ENCODE measurements at regions not wholly inside any gene's neighbourhood (a gene's known extent, or its start where the extent isn't known, plus 50 kb on each side); places are given as distances from the start of the nearest gene placed in this dataset.
"Not testable (repeated sequence)": the region's sequence is repeated elsewhere in the genome, so short reads cannot be mapped to it uniquely, and the experiment has no call there.

DNA sequence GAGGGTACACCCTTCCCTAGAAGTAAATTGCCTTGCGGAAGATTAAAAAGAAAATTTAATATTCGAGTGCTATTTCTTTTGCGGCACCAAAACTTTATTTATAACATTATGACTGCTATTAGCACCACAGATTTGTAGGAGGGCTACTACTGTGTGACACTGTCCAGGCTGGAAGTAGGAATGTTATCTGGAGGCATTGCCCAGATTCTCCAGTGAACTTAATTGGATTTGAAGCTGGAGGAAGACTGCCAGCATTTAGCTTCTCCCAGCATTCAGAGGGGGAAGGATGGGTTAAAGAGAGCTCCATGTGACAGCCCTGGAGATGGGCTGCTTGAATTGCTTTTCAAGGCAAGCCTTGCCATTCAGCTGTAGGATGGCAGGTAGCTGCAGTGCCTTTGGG, 107.0 kb upstream of the RBM19 start:
- DNase-seq (ENCODE audit: low read depth) = no peak
- TF ChIP-seq, protein P1, sequence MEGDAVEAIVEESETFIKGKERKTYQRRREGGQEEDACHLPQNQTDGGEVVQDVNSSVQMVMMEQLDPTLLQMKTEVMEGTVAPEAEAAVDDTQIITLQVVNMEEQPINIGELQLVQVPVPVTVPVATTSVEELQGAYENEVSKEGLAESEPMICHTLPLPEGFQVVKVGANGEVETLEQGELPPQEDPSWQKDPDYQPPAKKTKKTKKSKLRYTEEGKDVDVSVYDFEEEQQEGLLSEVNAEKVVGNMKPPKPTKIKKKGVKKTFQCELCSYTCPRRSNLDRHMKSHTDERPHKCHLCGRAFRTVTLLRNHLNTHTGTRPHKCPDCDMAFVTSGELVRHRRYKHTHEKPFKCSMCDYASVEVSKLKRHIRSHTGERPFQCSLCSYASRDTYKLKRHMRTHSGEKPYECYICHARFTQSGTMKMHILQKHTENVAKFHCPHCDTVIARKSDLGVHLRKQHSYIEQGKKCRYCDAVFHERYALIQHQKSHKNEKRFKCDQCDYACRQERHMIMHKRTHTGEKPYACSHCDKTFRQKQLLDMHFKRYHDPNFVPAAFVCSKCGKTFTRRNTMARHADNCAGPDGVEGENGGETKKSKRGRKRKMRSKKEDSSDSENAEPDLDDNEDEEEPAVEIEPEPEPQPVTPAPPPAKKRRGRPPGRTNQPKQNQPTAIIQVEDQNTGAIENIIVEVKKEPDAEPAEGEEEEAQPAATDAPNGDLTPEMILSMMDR (conservative IDR thresholded peaks at IDR 0.05; ENCODE audit: low read depth, low read length) = no peak
- H3K4me3 ChIP-seq (ENCODE audit: low read depth, low read length) = no peak overlapping the region

DNA sequence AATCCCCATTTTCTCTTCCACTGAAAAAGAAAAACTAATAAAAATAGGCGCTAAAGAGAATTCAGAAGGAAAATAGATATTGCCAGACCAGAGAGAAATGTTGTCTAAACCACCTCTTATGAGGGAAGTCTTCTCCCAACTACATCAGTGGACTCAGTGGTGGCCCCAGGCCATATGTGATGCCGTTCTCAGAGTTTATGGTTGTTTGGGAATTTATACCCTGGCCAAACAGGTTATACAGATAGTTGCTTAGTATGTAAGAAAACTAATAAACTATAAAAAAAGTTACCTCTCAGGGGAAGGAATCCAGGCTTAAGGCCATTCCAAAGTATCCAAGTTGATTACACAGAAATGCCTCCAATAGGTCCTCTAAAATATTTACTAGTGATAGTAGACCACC, 103.4 kb upstream of the RBM19 start:
- TF ChIP-seq, protein P1 (conservative IDR thresholded peaks at IDR 0.05; ENCODE audit: low read depth, low read length) = no peak
- no peak for DNase-seq (ENCODE audit: low read depth)
- H3K4me3 ChIP-seq (ENCODE audit: low read depth, low read length) = no peak overlapping the region

DNA sequence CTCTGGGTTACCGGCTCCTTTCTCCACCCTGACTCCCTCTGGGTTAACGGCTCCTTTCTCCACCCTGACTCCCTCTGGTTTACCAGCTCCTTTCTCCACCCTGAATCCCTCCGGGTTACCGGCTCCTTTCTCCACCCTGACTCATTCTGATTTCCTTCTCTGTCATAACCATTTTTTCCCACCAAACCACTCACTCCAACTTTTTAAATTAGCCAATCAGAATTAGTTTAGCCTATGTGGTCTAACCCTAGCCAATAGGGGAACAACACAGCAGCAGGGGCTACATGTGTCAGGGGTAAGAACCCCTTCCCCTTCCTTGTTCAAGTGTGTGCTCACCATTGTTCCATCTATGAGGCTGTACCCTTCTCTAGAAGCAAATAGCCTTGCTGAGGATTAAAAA, 98.4 kb upstream of the RBM19 start:
- TF ChIP-seq, protein P1 (conservative IDR thresholded peaks at IDR 0.05; ENCODE audit: low read depth, low read length) = no peak
- no peak for DNase-seq (ENCODE audit: low read depth)
- no peak overlapping the region for H3K4me3 ChIP-seq (ENCODE audit: low read depth, low read length)

DNA sequence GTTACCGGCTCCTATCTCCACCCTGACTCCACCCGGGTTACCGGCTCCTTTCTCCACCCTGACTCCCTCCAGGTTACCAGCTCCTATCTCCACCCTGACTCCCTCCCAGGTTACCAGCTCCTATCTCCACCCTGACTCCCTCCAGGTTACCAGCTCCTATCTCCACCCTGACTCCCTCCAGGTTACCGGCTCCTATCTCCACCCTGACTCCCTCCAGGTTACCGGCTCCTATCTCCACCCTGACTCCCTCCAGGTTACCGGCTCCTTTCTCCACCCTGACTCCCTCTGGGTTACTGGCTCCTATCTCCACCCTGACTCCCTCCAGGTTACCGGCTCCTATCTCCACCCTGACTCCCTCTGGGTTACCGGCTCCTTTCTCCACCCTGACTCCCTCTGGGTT, 97.9 kb upstream of the RBM19 start:
- DNase-seq (ENCODE audit: low read depth); H3K4me3 ChIP-seq (ENCODE audit: low read depth, low read length): not testable (repeated sequence)

DNA sequence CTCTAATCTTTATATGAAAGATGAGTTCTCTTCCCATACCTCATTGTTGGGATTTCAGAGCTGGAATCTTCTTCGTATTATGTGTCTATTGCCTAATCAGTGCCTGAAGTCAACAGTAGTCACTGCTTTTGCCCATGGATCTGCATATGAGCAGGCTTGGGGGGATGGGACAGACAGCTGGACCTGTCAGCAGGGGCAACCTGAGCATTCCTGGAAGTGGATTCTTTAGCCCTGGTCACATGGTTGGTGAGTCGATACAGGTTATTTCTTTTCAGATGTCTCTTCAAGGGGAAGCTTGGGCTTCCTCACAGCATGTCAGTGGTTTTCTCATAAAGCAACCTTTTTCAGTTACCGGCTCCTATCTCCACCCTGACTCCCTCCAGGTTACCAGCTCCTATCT, 97.3 kb upstream of the RBM19 start:
- no peak overlapping the region for H3K4me3 ChIP-seq (ENCODE audit: low read depth, low read length)
- TF ChIP-seq, protein P1 (conservative IDR thresholded peaks at IDR 0.05; ENCODE audit: low read depth, low read length) = no peak
- no peak for DNase-seq (ENCODE audit: low read depth)

DNA sequence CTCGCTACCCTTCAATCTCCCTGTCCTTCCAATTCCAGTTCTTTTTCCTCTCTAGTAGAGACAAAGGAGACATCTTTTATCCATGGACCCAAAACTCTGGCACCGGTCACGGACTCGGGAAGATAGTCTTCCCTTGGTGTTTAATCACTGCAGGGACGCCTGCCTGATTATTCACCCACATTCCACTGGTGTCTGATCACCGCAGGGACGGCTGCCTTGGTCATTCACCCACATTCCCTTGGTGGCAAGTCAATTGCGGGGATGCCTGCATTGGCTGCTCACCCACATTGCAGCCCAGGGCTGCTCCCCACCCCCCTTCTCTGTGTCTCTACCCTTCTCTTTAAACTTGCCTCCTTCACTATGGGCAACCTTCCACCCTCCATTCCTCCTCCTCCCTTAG, 90.2 kb upstream of the RBM19 start:
- DNase-seq (ENCODE audit: low read depth); H3K4me3 ChIP-seq (ENCODE audit: low read depth, low read length): not testable (repeated sequence)

DNA sequence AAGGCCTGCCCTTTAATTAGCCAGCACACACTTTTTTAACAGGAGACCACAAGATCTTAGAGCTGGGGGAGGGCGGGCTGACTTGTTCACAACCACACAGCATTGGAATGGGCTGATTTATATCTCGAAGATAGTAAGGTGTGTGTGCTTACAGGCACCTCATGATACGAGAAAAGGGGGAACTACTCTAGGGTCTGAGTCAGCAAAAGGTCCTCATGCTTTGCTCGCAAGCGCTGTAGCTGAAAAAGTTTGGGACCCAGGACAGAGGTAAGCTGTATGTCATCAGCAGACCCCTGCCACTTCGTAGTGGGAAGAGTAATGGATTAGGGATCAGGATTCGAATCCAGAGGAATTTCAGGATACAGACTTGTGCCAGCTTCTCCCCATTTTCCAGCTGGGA, 88.9 kb upstream of the RBM19 start:
- TF ChIP-seq, protein P1 (conservative IDR thresholded peaks at IDR 0.05; ENCODE audit: low read depth, low read length) = no peak
- H3K4me3 ChIP-seq (ENCODE audit: low read depth, low read length) = no peak overlapping the region
- no peak for DNase-seq (ENCODE audit: low read depth)

DNA sequence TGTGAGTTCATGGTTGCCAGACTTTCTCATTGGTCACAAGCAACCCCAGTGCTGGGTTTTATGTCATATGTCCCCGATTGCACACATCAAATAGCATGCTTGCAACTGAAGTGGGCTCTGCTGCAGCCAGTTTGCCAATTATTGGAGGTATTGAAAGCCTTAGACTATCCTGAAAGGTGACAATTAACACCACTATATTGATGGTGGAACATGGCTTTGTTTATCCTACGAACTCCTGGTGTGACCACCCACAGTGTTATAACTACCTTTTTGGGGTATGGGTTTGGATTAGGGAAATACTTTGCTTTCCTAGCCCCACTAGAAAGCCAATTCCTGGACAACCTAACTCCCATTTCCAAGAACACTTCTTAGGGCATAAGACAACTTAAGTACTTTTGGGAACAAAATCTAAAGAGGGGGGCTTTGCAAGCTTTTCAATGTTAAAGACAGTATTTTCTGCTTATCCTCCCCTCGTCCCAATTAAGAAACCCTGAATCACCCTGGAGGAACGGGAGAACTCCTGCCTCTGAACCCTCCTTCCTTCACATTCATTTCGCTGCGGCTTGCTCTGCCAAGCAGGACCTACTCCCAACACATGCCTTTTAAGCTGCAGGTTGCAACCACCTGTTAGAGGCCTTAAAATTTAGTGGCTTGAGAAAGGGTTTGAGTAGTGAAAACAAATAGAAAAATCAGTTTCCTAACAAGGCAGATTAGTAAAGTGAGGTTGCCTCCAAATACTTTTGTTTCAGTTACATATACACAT, 80.3 kb upstream of the RBM19 start:
- TF ChIP-seq, protein P1 (conservative IDR thresholded peaks at IDR 0.05; ENCODE audit: low read depth, low read length) = no peak
- no peak overlapping the region for H3K4me3 ChIP-seq (ENCODE audit: low read depth, low read length)
- DNase-seq (ENCODE audit: low read depth) = no peak

Measured in epithelial cell of proximal tubule (primary cell).